ENCODE measurements at regions not wholly inside any gene's neighbourhood (a gene's known extent, or its start where the extent isn't known, plus 50 kb on each side); places are given as distances from the start of the nearest gene placed in this dataset.

- DNase-seq (ENCODE audit: low spot score in 2 of 2): no peak
- TF ChIP-seq CTCF (IDR thresholded peaks at IDR 0.05) (no peak), POLR2A (IDR thresholded peaks at IDR 0.05) (no peak)
- intact Hi-C loops (cut with DNase I; ENCODE audit: low total_unique reads): no loop called here
- no peak overlapping the region for H3K4me3 ChIP-seq (ENCODE audit: low read depth, poor library complexity, severe bottlenecking)
- WGBS, 2 donors: 67 to 84% methylated on average over 2 of the region's 2 CpGs
These were observed 1661.6 kb upstream of the PCDH7 start for GRCh38 chr4:29058531-29058930.

GRCh38 chr4:29066861-29067260, 1653.3 kb upstream of the PCDH7 start:
- intact Hi-C loops (cut with DNase I; ENCODE audit: low total_unique reads): no loop called here
- DNase-seq (ENCODE audit: low spot score in 2 of 2): no peak
- TF ChIP-seq POLR2A (IDR thresholded peaks at IDR 0.05): no peak
- no peak overlapping the region for H3K4me3 ChIP-seq (ENCODE audit: low read depth, poor library complexity, severe bottlenecking)
- 47 to 49% methylated on average over 2 of the region's 2 CpGs for WGBS, 2 donors

GRCh38 chr4:29073571-29073970, 1646.6 kb upstream of the PCDH7 start:
- DNase-seq (ENCODE audit: low spot score in 2 of 2): no peak
- H3K4me3 ChIP-seq (ENCODE audit: low read depth, poor library complexity, severe bottlenecking): no peak overlapping the region
- WGBS, 2 donors: 83 to 88% methylated on average over 1 of the region's 1 CpG
- TF ChIP-seq POLR2A (IDR thresholded peaks at IDR 0.05): no peak
- intact Hi-C loops (cut with DNase I; ENCODE audit: low total_unique reads): no loop called here

GRCh38 chr4:29075366-29075765, 1644.8 kb upstream of the PCDH7 start:
- no peak overlapping the region for H3K4me3 ChIP-seq (ENCODE audit: low read depth, poor library complexity, severe bottlenecking)
- 78 to 96% methylated on average over 6 of the region's 6 CpGs for whole genome bisulfite sequencing, 2 donors
- no peak for DNase-seq (ENCODE audit: low spot score in 2 of 2)
- intact Hi-C loops (cut with DNase I; ENCODE audit: low total_unique reads): no loop called here
- TF ChIP-seq CTCF (IDR thresholded peaks at IDR 0.05) (no peak), POLR2A (IDR thresholded peaks at IDR 0.05) (no peak)

GRCh38 chr4:29079260-29079659, 1640.9 kb upstream of the PCDH7 start:
- intact Hi-C loops (cut with DNase I; ENCODE audit: low total_unique reads): no loop called here
- no peak for DNase-seq (ENCODE audit: low spot score in 2 of 2)
- TF ChIP-seq CTCF (IDR thresholded peaks at IDR 0.05) (no peak), POLR2A (IDR thresholded peaks at IDR 0.05) (no peak)
- WGBS, 2 donors: 86% methylated on average over 2 of the region's 2 CpGs
- H3K4me3 ChIP-seq (ENCODE audit: low read depth, poor library complexity, severe bottlenecking): no peak overlapping the region

- TF ChIP-seq CTCF (IDR thresholded peaks at IDR 0.05) (no peak), POLR2A (IDR thresholded peaks at IDR 0.05) (no peak)
- no peak overlapping the region for H3K4me3 ChIP-seq (ENCODE audit: low read depth, poor library complexity, severe bottlenecking)
- whole genome bisulfite sequencing, 2 donors: 57 to 62% methylated on average over 5 of the region's 5 CpGs
- no peak for DNase-seq (ENCODE audit: low spot score in 2 of 2)
- intact Hi-C loops (cut with DNase I; ENCODE audit: low total_unique reads): loop anchor here (5.0 kb wide), 1 partner anchor 669 kb away; no protein-coding TSS in a partner anchor
These were observed 1638.8 kb upstream of the PCDH7 start for GRCh38 chr4:29081234-29081955.

- WGBS, 2 donors: 56 to 59% methylated on average over 5 of the region's 5 CpGs
- no peak overlapping the region for H3K4me3 ChIP-seq (ENCODE audit: low read depth, poor library complexity, severe bottlenecking)
- TF ChIP-seq CTCF (IDR thresholded peaks at IDR 0.05): no peak
- no peak for TF ChIP-seq POLR2A (IDR thresholded peaks at IDR 0.05)
- intact Hi-C loops (cut with DNase I; ENCODE audit: low total_unique reads): loop anchor here (5.0 kb wide), 1 partner anchor 670 kb away; no protein-coding TSS in a partner anchor
- DNase-seq (ENCODE audit: low spot score in 2 of 2): no peak
These were observed 1637.5 kb upstream of the PCDH7 start for GRCh38 chr4:29082684-29083083.

Measured in lower leg skin (tissue), 4 donors.